ENCODE measurements at regions not wholly inside any gene's neighbourhood (a gene's known extent, or its start where the extent isn't known, plus 50 kb on each side); places are given as distances from the start of the nearest gene placed in this dataset.

- TF ChIP-seq CTCF (IDR thresholded peaks at IDR 0.05; ENCODE audit: insufficient read depth in 1 of 2, low read depth in 1 of 2, low read length in 1 of 2, severe bottlenecking in 1 of 2, unreplicated experiment in 1 of 2), result no peak
- Mint-ChIP-seq H3K27me3 (ENCODE audit: insufficient read depth, unreplicated experiment) (no peaks in the 10 kb centered on the region), H3K4me1 (ENCODE audit: low read depth, unreplicated experiment) (peaks cover 24% of the 10 kb centered on the region), H3K9me3 (ENCODE audit: unreplicated experiment) (no peaks in the 10 kb centered on the region), H3K27ac (ENCODE audit: unreplicated experiment) (no peak overlapping the region), H3K36me3 (ENCODE audit: insufficient read depth, unreplicated experiment) (no peaks in the 10 kb centered on the region), H3K4me3 (ENCODE audit: unreplicated experiment) (no peak overlapping the region)
- no peak overlapping the region for H3K4me3 ChIP-seq (ENCODE audit: low read depth, low read length)
- no peaks in the 10 kb centered on the region for H3K9me3 ChIP-seq
- H3K36me3 ChIP-seq (ENCODE audit: control insufficient read depth, insufficient read depth, low read length), result no peaks in the 10 kb centered on the region
- H3K4me1 ChIP-seq, result 0 out of 2 replicates have a peak, but pooled peaks cover 5% of the 10 kb centered on the region
- BruUV-seq (replicated peaks), result no TSS peak
- ChIA-PET POLR2A (no interaction called here), CTCF (no interaction called here)
- no peaks in the 10 kb centered on the region for H3K27me3 ChIP-seq (replicated peaks; ENCODE audit: control insufficient read depth, insufficient read depth, low read length)
- intact Hi-C loops (cut with micrococcal nuclease; ENCODE audit: unreplicated experiment), result no loop called here
- DNase-seq, result no peak
Measured at GRCh38 chr12:75636607-75637006, 125.2 kb upstream of the KRR1 start.

- intact Hi-C loops (cut with micrococcal nuclease; ENCODE audit: unreplicated experiment), result loop anchor here (1.0 kb wide), 1 partner anchor 30 kb away; no protein-coding TSS in a partner anchor
Measured at GRCh38 chr12:75635606-75636444, 124.4 kb upstream of the KRR1 start.

More at GRCh38 chr12:75635606-75636444, 124.4 kb upstream of the KRR1 start:
- H3K4me3 Mint-ChIP-seq (ENCODE audit: unreplicated experiment), result no peak overlapping the region
- TF ChIP-seq CTCF (IDR thresholded peaks at IDR 0.05; ENCODE audit: insufficient read depth in 1 of 2, low read depth in 1 of 2, low read length in 1 of 2, severe bottlenecking in 1 of 2, unreplicated experiment in 1 of 2), result no peak
- CTCF ChIA-PET, result no interaction called here
- no TSS peak for BruUV-seq (replicated peaks)
- peaks cover 17% of the 10 kb centered on the region for H3K4me1 Mint-ChIP-seq (ENCODE audit: low read depth, unreplicated experiment)
- no peaks in the 10 kb centered on the region for H3K27me3 Mint-ChIP-seq (ENCODE audit: insufficient read depth, unreplicated experiment)
- POLR2A ChIA-PET, result no interaction called here
- no peaks in the 10 kb centered on the region for H3K4me1 ChIP-seq
- no peak overlapping the region for H3K4me3 ChIP-seq (ENCODE audit: low read depth, low read length)
- no peaks in the 10 kb centered on the region for H3K9me3 ChIP-seq
- no peak overlapping the region for H3K27ac Mint-ChIP-seq (ENCODE audit: unreplicated experiment)
- H3K27me3 ChIP-seq (replicated peaks; ENCODE audit: control insufficient read depth, insufficient read depth, low read length), result no peaks in the 10 kb centered on the region
- H3K36me3 Mint-ChIP-seq (ENCODE audit: insufficient read depth, unreplicated experiment), result no peaks in the 10 kb centered on the region
- no peaks in the 10 kb centered on the region for H3K9me3 Mint-ChIP-seq (ENCODE audit: unreplicated experiment)
- no peak for DNase-seq
- H3K36me3 ChIP-seq (ENCODE audit: control insufficient read depth, insufficient read depth, low read length), result no peaks in the 10 kb centered on the region
